ENCODE measurements at regions not wholly inside any gene's neighbourhood (a gene's known extent, or its start where the extent isn't known, plus 50 kb on each side); places are given as distances from the start of the nearest gene placed in this dataset.

- Histone ChIP-seq H3K4me3 (ENCODE audit: low read depth in 1 of 2, low read length in 1 of 2) (no peak overlapping the region), H3K27ac (no peak overlapping the region), H3K9me3 (no peaks in the 10 kb centered on the region), H3K4me1 (ENCODE audit: control insufficient read depth in 1 of 2, insufficient read depth in 1 of 2, low read depth in 1 of 2, low read length in 1 of 2) (no peaks in the 10 kb centered on the region), H3K27me3 (no peaks in the 10 kb centered on the region), H3K36me3 (no peaks in the 10 kb centered on the region)
- no peak for TF ChIP-seq CTCF (IDR thresholded peaks at IDR 0.05)
These were observed 295.1 kb downstream of the HHIPL2 start for GRCh38 chr1:222252788-222253187.

GRCh38 chr1:222251847-222252246, 296.1 kb downstream of the HHIPL2 start:
- no peak for TF ChIP-seq CTCF (IDR thresholded peaks at IDR 0.05)
- Histone ChIP-seq H3K36me3 (no peaks in the 10 kb centered on the region), H3K9me3 (no peaks in the 10 kb centered on the region), H3K27ac (no peak overlapping the region), H3K4me3 (ENCODE audit: low read depth in 1 of 2, low read length in 1 of 2) (no peak overlapping the region), H3K27me3 (no peaks in the 10 kb centered on the region), H3K4me1 (ENCODE audit: control insufficient read depth in 1 of 2, insufficient read depth in 1 of 2, low read depth in 1 of 2, low read length in 1 of 2) (no peaks in the 10 kb centered on the region)

DNA sequence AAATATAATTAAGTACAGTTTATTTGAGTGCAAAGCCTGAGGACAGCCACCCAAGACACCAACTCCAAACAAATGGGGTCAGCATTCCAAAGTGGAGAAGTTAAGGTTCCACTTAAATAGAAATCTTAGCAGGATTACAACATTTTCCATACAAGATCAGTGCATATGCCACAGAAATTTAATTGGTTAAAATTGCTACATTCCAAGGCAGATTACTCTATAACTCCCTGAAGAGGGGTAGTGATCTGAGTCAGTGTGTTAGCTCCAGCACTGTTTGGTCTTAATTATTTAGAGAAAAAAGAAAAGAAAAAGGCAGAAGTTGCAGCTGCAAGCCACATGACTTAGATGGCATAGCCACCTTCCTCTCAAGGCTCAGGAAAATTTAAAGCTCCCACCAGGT, 297.5 kb downstream of the HHIPL2 start:
- Histone ChIP-seq H3K27ac (no peak overlapping the region), H3K4me1 (ENCODE audit: control insufficient read depth in 1 of 2, insufficient read depth in 1 of 2, low read depth in 1 of 2, low read length in 1 of 2) (no peaks in the 10 kb centered on the region), H3K4me3 (ENCODE audit: low read depth in 1 of 2, low read length in 1 of 2) (no peak overlapping the region), H3K36me3 (no peaks in the 10 kb centered on the region), H3K9me3 (no peaks in the 10 kb centered on the region), H3K27me3 (no peaks in the 10 kb centered on the region)
- TF ChIP-seq CTCF (IDR thresholded peaks at IDR 0.05) = no peak

GRCh38 chr1:222247811-222248310, 300.0 kb downstream of the HHIPL2 start:
- Histone ChIP-seq H3K36me3 (no peaks in the 10 kb centered on the region), H3K27me3 (no peaks in the 10 kb centered on the region), H3K4me1 (ENCODE audit: control insufficient read depth in 1 of 2, insufficient read depth in 1 of 2, low read depth in 1 of 2, low read length in 1 of 2) (no peaks in the 10 kb centered on the region), H3K27ac (no peak overlapping the region), H3K9me3 (no peaks in the 10 kb centered on the region), H3K4me3 (ENCODE audit: low read depth in 1 of 2, low read length in 1 of 2) (no peak overlapping the region)
- TF ChIP-seq CTCF (IDR thresholded peaks at IDR 0.05) = no peak

- Histone ChIP-seq H3K27me3 (no peaks in the 10 kb centered on the region), H3K4me3 (ENCODE audit: low read depth in 1 of 2, low read length in 1 of 2) (no peak overlapping the region), H3K36me3 (no peaks in the 10 kb centered on the region), H3K27ac (no peak overlapping the region), H3K9me3 (no peaks in the 10 kb centered on the region), H3K4me1 (ENCODE audit: control insufficient read depth in 1 of 2, insufficient read depth in 1 of 2, low read depth in 1 of 2, low read length in 1 of 2) (no peaks in the 10 kb centered on the region)
- TF ChIP-seq CTCF (IDR thresholded peaks at IDR 0.05) = no peak
These were observed 300.8 kb downstream of the HHIPL2 start for GRCh38 chr1:222247081-222247480.

DNA sequence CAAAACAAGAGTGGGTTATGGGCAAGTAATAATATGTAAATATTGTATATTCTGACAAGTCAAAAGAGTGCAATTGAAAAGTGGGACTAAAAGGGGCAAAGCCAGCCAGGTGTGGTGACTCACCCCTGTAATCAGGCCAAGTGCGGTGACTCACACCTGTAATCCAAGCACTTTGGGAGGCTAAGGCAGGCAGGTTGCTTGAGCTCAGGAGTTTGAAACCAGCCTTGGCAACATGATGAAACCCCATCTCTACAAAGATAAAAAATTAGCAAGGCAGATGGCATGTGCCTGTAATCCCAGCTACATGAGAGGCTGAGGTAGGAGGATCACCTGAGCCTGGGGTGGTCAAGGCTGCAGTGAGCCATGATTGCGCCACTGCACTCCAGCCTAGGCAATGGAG, 304.0 kb downstream of the HHIPL2 start:
- TF ChIP-seq CTCF (IDR thresholded peaks at IDR 0.05) = no peak
- Histone ChIP-seq H3K36me3 (no peaks in the 10 kb centered on the region), H3K27ac (no peak overlapping the region), H3K4me1 (ENCODE audit: control insufficient read depth in 1 of 2, insufficient read depth in 1 of 2, low read depth in 1 of 2, low read length in 1 of 2) (no peaks in the 10 kb centered on the region), H3K9me3 (no peaks in the 10 kb centered on the region), H3K4me3 (ENCODE audit: low read depth in 1 of 2, low read length in 1 of 2) (no peak overlapping the region), H3K27me3 (no peaks in the 10 kb centered on the region)

Data from neutrophil (primary cell).